Umbilical cord (tissue), 1 donor: ENCODE measurements at regions not wholly inside any gene's neighbourhood (a gene's known extent, or its start where the extent isn't known, plus 50 kb on each side); places are given as distances from the start of the nearest gene placed in this dataset.
A peak's percentile ranks its signal among the peaks of the same experiment; 100 is the strongest.
"Not testable (repeated sequence)": the region's sequence is repeated elsewhere in the genome, so short reads cannot be mapped to it uniquely, and the experiment has no call there.

ENCODE experiments used
- DNase-seq: peaks from one replicate; pipeline ENCODE4 v3.0.0-alpha.2; 2015; ENCODE audit warnings: low spot score

GRCh38 chr14:28317890-28318675 is 448.5 kb upstream of the FOXG1 start:
- not testable (repeated sequence) for DNase-seq

- no peak for DNase-seq
Observed at GRCh38 chr14:28321475-28322244, 444.9 kb upstream of the FOXG1 start.

GRCh38 chr14:28323366-28323765 is 443.2 kb upstream of the FOXG1 start:
- no peak for DNase-seq

GRCh38 chr14:28323951-28324741 is 442.4 kb upstream of the FOXG1 start:
- no peak for DNase-seq

- DNase-seq: no peak
Observed at GRCh38 chr14:28340816-28341215, 425.8 kb upstream of the FOXG1 start.

GRCh38 chr14:28344381-28344780 is 422.2 kb upstream of the FOXG1 start:
- no peak for DNase-seq

GRCh38 chr14:28348797-28349196 is 417.8 kb upstream of the FOXG1 start:
- no peak for DNase-seq

GRCh38 chr14:28356819-28357218 is 409.8 kb upstream of the FOXG1 start:
- DNase-seq: no peak

GRCh38 chr14:28361486-28361885 is 405.1 kb upstream of the FOXG1 start:
- DNase-seq: no peak

- no peak for DNase-seq
Observed at GRCh38 chr14:28365510-28365909, 401.1 kb upstream of the FOXG1 start.

- no peak for DNase-seq
Observed at GRCh38 chr14:28373721-28374120, 392.9 kb upstream of the FOXG1 start.

- DNase-seq: no peak
Observed at GRCh38 chr14:28375295-28375694, 391.3 kb upstream of the FOXG1 start.

GRCh38 chr14:28381656-28382055 is 384.9 kb upstream of the FOXG1 start:
- no peak for DNase-seq

- DNase-seq: peak; percentile 40
Observed at GRCh38 chr14:28382444-28383190, 384.0 kb upstream of the FOXG1 start.

GRCh38 chr14:28398506-28398905 is 368.1 kb upstream of the FOXG1 start:
- DNase-seq: no peak

- DNase-seq: not testable (repeated sequence)
Observed at GRCh38 chr14:28401705-28402104, 364.9 kb upstream of the FOXG1 start.

GRCh38 chr14:28406196-28406595 is 360.4 kb upstream of the FOXG1 start:
- DNase-seq: no peak

- DNase-seq: no peak
Observed at GRCh38 chr14:28407031-28407825, 359.4 kb upstream of the FOXG1 start.

GRCh38 chr14:28407996-28408395 is 358.6 kb upstream of the FOXG1 start:
- no peak for DNase-seq

GRCh38 chr14:28412077-28412476 is 354.5 kb upstream of the FOXG1 start:
- DNase-seq: no peak

GRCh38 chr14:28426960-28427359 is 339.6 kb upstream of the FOXG1 start:
- DNase-seq: no peak
